Activated CD4-positive, alpha-beta T cell treated with anti-CD3 and anti-CD28 coated beads for 24 hours (primary cell): ENCODE measurements at regions not wholly inside any gene's neighbourhood (a gene's known extent, or its start where the extent isn't known, plus 50 kb on each side); places are given as distances from the start of the nearest gene placed in this dataset.

Experiments
- DNase-seq, 2 donors: peaks; one replicate each; pipeline ENCODE4 v3.0.0-alpha.2; 2020; ENCODE audit warnings: low read depth in 2 of 2

GRCh38 chr21:15241997-15242736 is 177.4 kb upstream of the NRIP1 start:
- no peak for DNase-seq

DNA sequence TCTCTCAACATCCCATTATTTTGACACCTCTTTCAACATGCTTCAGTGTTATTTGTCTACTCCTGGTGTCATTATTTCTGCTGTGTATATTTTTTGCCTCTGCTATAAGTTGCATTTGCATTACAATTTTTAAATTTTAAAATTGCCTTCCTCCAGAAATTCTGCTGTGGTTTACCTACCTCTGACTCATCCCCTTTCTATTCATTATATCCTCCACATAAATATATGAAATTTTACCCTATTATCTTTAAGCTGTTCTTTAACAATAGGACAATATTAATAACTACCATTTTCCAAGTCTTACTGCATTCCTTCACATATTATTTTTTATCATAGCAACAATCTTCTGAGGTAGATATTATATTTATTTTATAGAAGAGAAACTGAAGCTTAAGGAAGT is 178.1 kb upstream of the NRIP1 start:
- no peak for DNase-seq

DNA sequence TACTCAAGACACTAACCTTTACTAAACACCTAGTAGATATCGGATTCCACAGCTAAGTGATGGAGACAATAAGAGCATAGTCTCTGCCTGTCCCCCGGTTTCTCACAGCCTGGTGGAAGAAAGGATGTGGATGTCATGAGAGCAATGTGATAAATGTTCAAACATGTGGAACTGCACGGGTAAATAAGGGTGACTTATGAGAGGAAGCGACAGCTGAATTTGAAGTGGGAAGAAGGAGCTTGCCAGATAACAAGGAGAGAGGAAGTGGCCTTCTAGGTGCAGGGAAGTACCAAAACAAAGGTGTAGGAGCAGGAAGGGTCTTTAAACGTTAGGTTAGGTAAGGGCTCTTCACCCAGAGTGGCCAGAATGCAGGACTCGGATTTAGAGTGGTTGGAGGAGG is 178.6 kb upstream of the NRIP1 start:
- no peak for DNase-seq

DNA sequence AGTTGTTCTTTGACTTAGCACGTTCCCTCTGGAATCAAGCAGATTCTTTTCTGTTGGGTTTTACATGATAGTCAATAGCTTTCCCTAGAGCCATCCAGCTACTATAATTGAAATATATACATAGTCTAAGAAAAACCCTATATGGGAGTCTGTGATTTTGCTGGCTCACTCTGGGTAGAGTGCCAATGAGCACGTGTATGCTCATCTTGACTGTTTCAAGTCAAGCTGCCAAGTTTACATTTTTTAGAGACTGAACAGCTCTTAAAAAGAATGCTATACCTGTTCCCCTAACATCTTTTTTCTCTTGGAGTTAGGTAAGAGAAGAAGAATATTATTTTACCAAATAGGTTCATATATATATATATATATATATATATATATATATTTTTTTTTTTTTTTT is 182.8 kb upstream of the NRIP1 start:
- no peak for DNase-seq

GRCh38 chr21:15249285-15249993 is 184.6 kb upstream of the NRIP1 start:
- DNase-seq, result no peak

DNA sequence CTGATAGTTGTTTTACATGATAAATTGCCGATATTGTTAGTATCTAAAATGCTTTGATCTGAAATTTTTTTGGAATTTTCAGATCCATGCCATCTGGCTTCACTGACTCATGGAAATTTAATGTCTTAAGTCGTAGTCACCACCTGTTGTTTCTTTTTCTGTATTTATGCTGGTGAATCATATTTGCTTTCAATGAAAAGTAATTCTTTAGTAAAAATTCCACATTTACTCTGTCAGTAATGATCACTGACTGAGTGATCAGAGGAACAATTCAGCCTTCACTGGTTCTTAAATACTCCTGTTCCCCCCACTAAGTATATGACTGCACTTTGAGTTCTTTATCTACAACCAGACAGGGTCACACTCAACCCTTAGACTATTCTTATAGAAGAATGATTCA is 185.6 kb upstream of the NRIP1 start:
- no peak for DNase-seq

DNA sequence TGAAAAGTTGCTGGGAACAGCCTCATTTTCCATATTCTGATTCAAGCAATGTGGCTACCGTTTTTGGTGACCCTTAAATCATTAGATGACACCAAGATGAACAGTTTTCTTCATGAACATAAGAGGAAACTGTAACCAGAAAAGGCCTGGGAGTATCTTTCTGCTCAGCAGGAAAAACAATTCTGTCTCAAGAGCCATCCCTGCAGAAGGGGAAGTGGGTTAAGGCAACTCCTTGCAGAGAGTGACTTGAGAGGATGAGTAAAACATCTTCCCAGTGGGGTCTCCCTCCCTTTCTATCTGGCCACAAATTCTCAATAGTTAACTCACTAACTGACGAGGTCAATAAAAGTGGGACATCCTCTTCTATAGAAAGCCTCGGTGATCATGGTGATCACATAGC is 187.6 kb upstream of the NRIP1 start:
- no peak for DNase-seq

DNA sequence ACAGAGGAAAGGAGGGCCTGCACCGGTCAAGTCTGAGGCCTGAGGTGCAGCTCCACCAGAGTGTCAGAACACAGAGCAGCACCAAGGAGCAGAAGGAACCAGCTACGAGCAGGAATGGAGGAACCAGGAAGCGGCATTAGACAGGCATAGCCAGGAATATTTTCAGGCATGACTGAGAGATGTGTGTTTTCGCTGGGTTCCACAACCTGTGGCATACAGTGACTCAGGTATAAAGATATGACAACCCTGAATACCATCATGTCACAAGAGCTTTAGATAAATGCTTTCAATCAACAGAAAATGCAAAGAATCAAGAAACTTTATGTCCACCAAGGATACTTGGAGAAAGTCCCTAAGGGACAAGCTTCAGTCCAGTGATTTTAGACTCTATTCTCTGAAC is 189.3 kb upstream of the NRIP1 start:
- no peak for DNase-seq

GRCh38 chr21:15255261-15255660 is 190.5 kb upstream of the NRIP1 start:
- DNase-seq, result no peak

DNA sequence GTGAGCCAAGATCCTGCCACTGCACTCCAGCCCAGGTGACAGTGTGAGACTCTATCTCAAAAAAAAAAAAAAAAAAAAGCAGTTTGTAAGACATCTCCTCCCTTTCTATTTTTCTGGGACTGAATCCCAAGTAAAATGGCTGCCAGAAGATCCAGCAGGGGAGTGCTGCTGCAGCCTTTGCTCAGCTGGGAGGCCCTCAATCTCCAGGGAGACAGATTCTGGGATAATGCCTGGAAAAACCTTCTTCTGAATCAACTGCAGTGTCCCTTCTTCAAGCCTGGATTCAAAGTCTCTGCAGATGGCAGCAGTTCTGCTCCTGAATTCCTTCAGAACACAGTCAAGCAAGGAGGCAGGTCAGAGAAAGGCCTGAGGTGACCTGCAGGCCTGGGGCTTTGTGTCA is 191.0 kb upstream of the NRIP1 start:
- DNase-seq, result no peak

DNA sequence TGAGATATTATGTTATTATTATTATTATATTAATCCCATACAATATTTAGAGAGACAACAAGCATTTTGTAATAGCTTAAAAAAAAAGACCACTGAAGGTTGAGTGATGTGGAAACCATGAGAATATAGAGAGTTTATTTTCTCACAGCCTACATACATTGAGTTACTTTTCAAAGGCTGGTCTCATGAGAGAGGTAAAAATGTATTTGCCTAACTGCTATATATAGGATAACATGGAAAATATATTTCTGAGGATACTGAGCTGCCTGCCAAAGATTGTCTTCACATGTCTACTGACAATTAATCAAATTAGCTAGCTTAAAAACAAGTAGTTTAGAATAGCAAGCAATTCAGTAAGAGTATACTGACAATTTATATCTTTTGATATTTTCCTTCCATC is 192.2 kb upstream of the NRIP1 start:
- no peak for DNase-seq

GRCh38 chr21:15257646-15258045 is 192.8 kb upstream of the NRIP1 start:
- DNase-seq, result no peak

- DNase-seq, result no peak
These were observed 195.0 kb upstream of the NRIP1 start for GRCh38 chr21:15259824-15260223.

DNA sequence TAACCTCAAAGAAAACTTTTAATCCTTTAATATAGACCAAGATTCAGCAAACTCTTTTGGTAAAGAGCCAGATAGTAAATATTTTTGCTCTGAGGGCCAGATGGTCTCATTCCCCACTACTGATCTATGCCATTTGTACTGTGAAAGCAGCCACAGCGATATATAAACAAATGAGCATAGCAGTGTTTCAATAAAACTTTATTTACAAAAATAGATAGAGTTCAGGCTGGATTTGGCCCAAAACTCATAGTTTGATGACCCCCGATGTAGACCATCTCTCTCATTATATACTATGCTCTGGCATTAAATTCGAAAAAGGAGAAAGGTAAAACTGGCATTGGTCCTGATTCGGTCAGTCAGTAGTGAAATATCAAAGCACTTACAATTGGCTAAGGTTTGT is 195.8 kb upstream of the NRIP1 start:
- no peak for DNase-seq

GRCh38 chr21:15264084-15264665 is 199.4 kb upstream of the NRIP1 start:
- DNase-seq, result no peak

GRCh38 chr21:15272171-15272570 is 207.4 kb upstream of the NRIP1 start:
- DNase-seq, result no peak

- no peak for DNase-seq
These were observed 207.8 kb upstream of the NRIP1 start for GRCh38 chr21:15272591-15272990.

DNA sequence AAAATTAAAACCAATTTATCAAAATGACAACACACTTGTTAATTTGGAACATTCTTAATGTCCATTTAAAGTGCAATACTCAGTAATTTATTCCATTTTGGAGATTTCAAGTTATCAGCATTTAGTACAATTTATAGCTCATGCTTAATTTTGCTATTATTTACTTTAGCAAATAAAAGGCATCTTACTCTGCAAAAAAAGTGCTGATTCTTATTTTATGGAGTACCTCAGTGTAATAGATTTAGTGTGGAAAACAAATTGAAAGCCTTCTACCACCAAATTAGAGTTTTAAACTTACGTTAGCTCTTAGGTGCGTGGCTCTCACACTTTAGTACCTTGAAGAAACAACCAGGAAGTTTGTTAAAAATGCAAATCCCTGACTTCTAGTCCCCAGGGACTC is 208.4 kb upstream of the NRIP1 start:
- no peak for DNase-seq

DNA sequence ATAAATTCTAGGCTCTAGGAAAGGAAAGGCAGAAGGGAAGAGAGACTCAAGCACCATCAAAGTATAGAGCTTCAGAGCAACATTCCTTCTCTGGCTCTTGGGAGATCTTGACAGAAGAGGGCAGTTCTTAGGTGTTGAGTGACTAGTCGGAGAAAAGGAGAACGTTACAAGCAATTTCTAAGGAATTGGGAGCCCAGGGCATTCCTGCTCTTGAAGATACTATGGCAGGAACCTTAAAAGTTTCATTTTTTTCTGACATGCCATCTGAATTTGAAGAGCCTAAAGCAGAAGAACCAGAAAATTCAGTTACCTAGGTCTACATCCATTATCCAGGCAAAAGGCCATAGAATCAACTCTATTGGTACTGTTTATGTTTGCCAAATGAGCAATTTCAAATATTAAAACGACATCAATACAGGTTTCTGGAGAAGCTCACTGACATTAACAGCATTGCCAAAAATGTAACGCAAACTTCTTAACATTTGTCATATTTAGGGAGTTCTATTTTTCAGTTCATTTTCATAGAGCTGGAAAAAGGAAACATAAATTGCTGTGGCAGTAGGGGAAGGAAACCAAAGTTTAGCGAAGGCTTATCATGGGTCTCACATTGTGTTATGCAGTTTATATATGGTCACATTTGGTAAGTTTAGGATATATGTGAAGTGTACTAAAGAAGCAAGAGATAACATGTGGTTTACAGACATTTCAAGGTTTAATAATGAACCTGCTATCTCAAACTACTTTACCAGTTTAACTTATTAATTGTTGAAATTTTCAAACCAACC is 210.1 kb upstream of the NRIP1 start:
- DNase-seq, result no peak

- DNase-seq, result no peak
These were observed 210.9 kb upstream of the NRIP1 start for GRCh38 chr21:15275615-15276235.

- no peak for DNase-seq
These were observed 211.4 kb upstream of the NRIP1 start for GRCh38 chr21:15276243-15276642.

- DNase-seq, result no peak
These were observed 212.7 kb upstream of the NRIP1 start for GRCh38 chr21:15277466-15277865.
